HL-60/S4 (cell line): ENCODE measurements at regions not wholly inside any gene's neighbourhood (a gene's known extent, or its start where the extent isn't known, plus 50 kb on each side); places are given as distances from the start of the nearest gene placed in this dataset.
"Not testable (repeated sequence)": the region's sequence is repeated elsewhere in the genome, so short reads cannot be mapped to it uniquely, and the experiment has no call there.

Source experiments
- in situ Hi-C: fragments of 300-500 bp; cut with MboI; formaldehyde crosslinking; loops from 2 replicates; pipeline ENCODE4 v1.14.3; 2022; ENCODE audit warnings: low sequenced_read_pairs

DNA sequence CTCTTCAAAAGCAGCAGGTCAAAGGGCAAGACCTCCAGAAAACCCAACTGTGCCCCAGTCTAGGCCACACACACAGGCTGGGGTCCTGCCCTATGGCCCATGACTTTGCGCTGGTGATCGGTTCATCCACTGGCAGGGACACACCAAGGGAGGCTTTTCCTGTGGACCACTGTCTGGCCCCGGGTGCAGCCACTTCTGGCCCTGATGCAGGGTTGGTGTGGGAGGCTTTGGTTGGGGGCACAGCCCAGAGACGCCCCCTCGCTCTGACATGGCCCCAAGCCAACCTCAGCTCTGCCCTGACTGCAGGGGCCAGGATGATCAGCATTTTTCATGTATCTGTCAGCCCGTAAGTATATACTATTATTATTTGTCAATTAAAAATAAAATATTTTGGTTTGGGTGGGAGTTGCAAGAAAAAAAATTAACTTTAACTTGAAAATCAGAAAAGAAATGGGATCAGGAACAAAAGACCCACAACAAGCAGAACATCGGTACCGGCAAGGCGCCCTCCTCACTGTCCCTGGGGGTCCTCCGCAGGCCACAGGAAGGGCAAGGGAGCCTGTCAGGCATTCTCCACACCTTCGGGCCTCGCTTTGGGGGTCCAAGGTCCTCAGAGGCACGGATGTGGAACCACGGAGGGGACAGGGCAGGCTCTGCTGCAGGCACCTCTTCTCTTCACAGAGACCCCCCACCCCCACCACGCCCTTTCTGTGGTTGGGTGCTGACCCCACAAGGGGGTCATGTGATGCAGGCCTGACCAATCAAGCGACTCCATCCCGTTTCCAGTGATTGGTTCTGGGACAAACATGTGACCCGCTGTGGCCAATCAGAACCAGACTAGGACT, 181.5 kb upstream of the SFSWAP start:
- in situ Hi-C loops = no loop called here

DNA sequence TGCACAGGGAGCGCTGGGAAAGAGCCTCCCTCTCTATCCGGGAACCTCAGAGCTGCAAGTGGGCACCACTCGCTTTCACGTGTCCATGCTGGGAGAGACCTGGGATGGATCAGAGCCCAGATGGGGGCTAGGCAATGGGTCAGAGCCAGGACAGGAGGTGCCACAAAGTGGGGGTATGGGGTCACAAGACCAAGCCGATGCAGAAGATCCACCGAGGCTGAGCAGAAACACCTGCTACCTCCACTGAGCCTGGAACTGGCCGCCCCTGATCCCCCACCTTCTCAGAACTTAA, 180.9 kb upstream of the SFSWAP start:
- in situ Hi-C loops = no loop called here

GRCh38 chr12:131530422-131530821, 180.5 kb upstream of the SFSWAP start:
- in situ Hi-C loops = no loop called here

DNA sequence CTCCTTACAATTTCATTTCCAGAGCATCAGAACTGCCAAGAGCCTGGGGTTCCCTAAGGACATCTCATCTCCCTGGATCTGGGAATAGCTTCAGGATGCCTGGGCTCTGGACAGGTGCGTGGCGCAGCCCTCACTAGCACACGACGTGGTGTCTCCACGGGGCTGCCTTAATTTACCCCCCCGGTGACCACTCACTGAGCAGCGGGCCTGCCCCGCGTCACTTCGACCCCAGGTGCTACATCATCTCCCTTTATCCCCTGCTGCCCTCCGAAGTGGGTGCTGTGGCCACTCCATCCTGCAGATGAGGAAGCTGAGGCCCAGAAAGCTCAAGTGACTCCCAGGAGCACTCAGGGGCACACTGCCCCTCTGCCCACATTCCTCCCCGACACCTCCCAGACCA, 177.8 kb upstream of the SFSWAP start:
- in situ Hi-C loops = no loop called here

GRCh38 chr12:131535779-131536178, 175.1 kb upstream of the SFSWAP start:
- in situ Hi-C loops = no loop called here

GRCh38 chr12:131536337-131536736, 174.6 kb upstream of the SFSWAP start:
- in situ Hi-C loops = no loop called here

- in situ Hi-C loops = no loop called here
Observed at GRCh38 chr12:131536766-131537165, 174.1 kb upstream of the SFSWAP start.

GRCh38 chr12:131537267-131537958, 173.5 kb upstream of the SFSWAP start:
- in situ Hi-C loops = no loop called here

GRCh38 chr12:131539381-131539780, 171.5 kb upstream of the SFSWAP start:
- in situ Hi-C loops = no loop called here

- in situ Hi-C loops = no loop called here
Observed at GRCh38 chr12:131540138-131540623, 170.7 kb upstream of the SFSWAP start.

DNA sequence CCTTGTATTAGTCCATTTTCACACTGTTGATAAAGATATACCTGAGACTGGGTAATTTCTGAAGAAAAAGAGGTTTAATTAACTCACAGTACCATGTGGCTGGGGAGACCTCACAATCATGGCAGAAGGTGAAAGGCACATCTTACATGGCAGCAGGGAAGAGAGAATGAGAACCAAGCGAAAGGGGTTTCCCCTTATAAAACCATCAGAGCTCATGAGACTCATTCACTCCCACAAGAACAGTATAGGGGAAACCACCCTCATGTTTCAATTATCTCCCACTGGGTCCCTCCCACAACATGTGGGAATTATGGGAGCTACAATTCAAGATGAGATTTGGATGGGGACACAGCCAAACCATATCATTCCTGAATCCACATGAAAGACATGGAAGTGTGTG, 169.4 kb upstream of the SFSWAP start:
- in situ Hi-C loops = not testable (repeated sequence)

DNA sequence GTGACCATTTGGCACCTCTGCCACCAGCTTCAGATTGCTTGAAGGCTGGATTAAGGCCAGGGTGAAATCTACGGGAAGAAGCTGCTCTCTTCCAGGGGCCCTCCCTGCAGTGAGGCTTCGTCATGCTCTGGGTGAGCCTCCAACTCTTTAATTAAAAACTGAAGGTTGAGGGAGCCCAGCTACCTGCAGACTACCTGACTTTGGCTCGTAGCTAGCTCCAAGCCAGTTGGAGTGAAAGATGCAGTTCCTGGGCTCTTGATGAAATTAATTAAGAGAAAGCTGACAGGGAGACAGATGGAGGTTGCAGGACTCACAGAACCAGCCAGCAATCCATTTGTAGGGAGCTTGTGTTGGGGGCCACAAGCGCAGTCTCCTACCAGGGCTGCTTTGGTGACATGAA, 168.5 kb upstream of the SFSWAP start:
- in situ Hi-C loops = no loop called here

- in situ Hi-C loops = no loop called here
Observed at GRCh38 chr12:131543040-131543439, 167.8 kb upstream of the SFSWAP start.

DNA sequence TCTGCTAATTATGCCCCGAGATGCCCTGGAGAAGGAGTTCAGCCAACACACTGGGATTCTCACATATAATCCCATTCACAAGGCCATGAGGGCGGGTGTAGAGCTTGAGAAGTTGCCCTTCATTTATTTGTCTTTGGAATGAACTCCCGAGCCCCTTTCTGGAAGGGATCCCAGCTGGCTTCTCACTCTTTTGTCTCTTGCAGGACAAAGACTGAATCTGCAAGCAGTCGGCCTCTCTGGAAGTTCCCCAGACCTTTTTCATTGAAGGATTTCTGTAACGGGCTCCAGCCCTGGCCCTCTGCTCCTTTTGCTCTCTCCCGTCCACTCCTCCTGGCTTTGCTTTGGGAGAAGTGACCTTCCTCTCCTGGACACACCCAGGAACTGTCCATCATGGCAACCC, 163.3 kb upstream of the SFSWAP start:
- in situ Hi-C loops = no loop called here

DNA sequence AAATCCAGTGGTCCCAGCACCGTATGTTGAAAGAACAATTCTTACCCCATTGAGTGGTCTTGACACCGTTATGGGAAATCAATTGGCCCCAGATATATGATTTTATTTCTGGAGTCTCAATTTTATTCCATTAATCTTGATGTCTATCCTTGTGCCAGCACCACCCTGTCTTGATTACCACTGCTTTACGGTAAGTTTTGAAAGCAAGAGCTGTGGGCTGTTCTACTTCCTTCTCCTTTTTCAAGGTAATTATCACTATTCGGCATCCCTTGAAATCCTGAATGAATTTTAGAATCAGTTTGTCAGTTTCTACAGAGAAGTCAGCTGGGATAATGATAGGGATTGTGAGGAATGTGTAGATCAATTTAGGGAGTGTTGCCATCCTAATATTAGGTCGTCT, 160.8 kb upstream of the SFSWAP start:
- in situ Hi-C loops = no loop called here

GRCh38 chr12:131551675-131552491, 159.0 kb upstream of the SFSWAP start:
- in situ Hi-C loops = no loop called here

GRCh38 chr12:131552492-131552863, 158.4 kb upstream of the SFSWAP start:
- in situ Hi-C loops = no loop called here

DNA sequence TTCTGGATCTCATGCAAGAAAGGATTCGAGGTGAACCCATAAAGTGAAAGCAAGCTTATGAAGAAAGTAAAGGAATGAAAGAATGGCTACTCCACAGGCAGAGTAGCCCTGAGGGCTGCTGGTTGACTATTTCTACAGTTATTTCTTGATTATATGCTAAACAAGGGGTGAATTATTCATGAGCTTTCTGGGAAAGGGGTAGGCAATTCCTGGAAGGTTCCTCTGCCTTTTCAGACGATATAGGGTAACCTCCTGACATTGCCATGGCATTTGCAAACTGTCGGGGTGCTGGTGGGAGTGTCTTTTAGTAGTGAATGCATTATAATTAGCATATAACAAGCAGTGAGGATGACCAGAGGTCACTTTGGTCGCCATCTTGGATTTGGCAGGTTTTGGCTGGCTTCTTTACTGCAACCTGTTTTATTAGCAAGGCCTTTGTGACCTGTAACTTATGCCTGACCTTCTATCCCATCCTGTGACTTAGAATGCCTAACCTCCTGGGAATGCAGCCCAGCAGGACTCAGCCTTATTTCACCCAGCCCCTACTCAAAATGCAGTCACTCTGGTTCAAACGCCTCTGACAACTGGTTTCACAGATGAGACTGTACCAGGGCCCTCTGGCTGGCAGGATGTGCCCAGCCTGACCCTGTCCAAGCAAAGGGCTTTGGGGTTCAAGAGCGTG, 157.7 kb upstream of the SFSWAP start:
- in situ Hi-C loops = no loop called here

DNA sequence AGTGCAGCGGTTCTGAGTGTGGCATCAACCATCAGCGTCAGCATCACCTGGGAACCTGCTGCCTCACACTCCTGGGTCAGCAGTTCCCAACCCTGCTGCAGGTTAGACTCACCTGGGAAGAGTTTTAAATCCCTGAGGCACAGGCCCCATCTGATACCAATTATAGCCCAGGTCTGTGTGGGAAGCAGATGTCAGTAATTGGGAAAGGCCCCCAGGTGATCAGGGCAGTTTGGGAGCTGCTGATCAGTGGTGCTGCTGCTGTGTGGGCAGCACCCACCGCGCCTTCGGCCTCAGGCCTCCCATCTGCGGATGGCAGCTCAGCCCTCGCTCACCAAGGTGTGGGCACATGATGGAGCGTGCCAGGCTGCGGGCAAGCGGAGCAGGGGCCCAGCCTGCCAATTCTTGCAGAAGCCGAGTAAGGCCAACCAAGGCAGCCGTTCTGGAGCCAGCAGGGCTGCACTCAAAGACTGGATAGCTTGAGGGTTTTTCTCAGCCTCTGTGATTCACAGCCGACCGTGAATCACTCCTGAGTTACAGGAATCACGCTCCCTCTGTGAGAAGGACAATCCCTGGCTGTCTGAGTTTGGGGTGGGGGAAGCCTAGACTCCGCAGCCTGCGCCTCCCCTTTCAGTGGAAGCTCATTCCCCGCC, 155.6 kb upstream of the SFSWAP start:
- in situ Hi-C loops = no loop called here

DNA sequence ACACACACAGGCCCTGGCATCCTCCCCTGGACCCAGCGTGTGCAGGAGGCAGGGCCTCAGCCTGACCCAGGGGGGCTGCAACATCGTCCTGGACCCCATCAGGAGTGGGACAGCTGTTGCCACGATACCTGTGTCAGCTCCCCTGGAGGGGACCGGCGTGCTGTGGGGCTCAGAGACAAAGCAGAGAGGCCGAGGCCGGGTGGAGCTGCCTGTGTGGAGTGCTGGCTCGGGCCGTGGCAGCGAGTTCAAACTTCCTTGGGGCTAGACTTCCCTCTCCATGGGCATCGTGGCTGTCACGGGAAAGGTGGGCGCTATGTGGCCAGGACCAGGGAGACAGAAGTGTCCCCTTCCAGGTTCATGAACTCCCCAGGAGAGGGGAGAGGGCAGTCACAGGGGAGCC, 155.0 kb upstream of the SFSWAP start:
- in situ Hi-C loops = no loop called here
